ENCODE measurements at regions not wholly inside any gene's neighbourhood (a gene's known extent, or its start where the extent isn't known, plus 50 kb on each side); places are given as distances from the start of the nearest gene placed in this dataset.

DNA sequence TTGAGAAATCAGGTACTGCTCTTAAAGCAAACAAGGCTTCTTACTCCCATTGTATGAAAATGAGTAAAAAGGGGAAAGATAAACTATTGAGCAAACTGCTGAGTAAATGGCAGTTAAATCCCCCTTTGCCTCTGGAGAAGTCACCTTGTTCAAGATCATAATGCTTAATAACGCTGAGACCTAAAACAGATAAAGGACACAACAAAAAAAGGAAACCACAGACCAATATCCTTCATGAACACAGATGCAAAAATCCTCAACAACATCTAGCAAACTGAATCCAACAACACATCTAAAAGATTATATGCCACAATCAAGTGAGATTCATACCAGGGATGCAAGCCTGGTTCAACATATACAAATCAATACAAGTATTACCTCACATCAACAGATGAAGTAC, 109.0 kb upstream of the MDM1 start:
- TF ChIP-seq, protein P1, sequence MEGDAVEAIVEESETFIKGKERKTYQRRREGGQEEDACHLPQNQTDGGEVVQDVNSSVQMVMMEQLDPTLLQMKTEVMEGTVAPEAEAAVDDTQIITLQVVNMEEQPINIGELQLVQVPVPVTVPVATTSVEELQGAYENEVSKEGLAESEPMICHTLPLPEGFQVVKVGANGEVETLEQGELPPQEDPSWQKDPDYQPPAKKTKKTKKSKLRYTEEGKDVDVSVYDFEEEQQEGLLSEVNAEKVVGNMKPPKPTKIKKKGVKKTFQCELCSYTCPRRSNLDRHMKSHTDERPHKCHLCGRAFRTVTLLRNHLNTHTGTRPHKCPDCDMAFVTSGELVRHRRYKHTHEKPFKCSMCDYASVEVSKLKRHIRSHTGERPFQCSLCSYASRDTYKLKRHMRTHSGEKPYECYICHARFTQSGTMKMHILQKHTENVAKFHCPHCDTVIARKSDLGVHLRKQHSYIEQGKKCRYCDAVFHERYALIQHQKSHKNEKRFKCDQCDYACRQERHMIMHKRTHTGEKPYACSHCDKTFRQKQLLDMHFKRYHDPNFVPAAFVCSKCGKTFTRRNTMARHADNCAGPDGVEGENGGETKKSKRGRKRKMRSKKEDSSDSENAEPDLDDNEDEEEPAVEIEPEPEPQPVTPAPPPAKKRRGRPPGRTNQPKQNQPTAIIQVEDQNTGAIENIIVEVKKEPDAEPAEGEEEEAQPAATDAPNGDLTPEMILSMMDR (IDR thresholded peaks at IDR 0.05), result no peak
- TF ChIP-seq POLR2AphosphoS5 (IDR thresholded peaks at IDR 0.05), result no peak
- no peak for TF ChIP-seq EP300 (IDR thresholded peaks at IDR 0.05)
- no peak for TF ChIP-seq POLR2A (IDR thresholded peaks at IDR 0.05)
